ENCODE measurements at regions not wholly inside any gene's neighbourhood (a gene's known extent, or its start where the extent isn't known, plus 50 kb on each side); places are given as distances from the start of the nearest gene placed in this dataset.

- Histone ChIP-seq H3K36me3 (replicated peaks; ENCODE audit: insufficient read depth, low read depth) (no peaks in the 10 kb centered on the region), H3K27ac (no peak overlapping the region), H2AFZ (no peak overlapping the region), H3K4me1 (ENCODE audit: insufficient read depth) (no peaks in the 10 kb centered on the region), H3K9me3 (ENCODE audit: low read depth) (no peaks in the 10 kb centered on the region), H3K27me3 (no peaks in the 10 kb centered on the region), H3K9me2 (replicated peaks; ENCODE audit: insufficient read depth) (no peaks in the 10 kb centered on the region), H3K4me2 (no peak overlapping the region), H3K4me3 (no peak overlapping the region), H4K20me1 (ENCODE audit: insufficient read depth, poor library complexity, severe bottlenecking) (no peaks in the 10 kb centered on the region), H3K79me2 (no peaks in the 10 kb centered on the region)
- TF ChIP-seq, protein P1, sequence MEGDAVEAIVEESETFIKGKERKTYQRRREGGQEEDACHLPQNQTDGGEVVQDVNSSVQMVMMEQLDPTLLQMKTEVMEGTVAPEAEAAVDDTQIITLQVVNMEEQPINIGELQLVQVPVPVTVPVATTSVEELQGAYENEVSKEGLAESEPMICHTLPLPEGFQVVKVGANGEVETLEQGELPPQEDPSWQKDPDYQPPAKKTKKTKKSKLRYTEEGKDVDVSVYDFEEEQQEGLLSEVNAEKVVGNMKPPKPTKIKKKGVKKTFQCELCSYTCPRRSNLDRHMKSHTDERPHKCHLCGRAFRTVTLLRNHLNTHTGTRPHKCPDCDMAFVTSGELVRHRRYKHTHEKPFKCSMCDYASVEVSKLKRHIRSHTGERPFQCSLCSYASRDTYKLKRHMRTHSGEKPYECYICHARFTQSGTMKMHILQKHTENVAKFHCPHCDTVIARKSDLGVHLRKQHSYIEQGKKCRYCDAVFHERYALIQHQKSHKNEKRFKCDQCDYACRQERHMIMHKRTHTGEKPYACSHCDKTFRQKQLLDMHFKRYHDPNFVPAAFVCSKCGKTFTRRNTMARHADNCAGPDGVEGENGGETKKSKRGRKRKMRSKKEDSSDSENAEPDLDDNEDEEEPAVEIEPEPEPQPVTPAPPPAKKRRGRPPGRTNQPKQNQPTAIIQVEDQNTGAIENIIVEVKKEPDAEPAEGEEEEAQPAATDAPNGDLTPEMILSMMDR (IDR thresholded peaks at IDR 0.05; ENCODE audit: poor library complexity): no peak
- TF ChIP-seq EZH2phosphoT487 (IDR thresholded peaks at IDR 0.05; ENCODE audit: low read depth, severe bottlenecking, unreplicated experiment) (no peak), EZH2 (IDR thresholded peaks at IDR 0.05; ENCODE audit: borderline replicate concordance) (no peak)
- no peak for DNase-seq (ENCODE audit: low spot score)
Observed at GRCh38 chr4:141503260-141503659, 133.1 kb upstream of the IL15 start.

DNA sequence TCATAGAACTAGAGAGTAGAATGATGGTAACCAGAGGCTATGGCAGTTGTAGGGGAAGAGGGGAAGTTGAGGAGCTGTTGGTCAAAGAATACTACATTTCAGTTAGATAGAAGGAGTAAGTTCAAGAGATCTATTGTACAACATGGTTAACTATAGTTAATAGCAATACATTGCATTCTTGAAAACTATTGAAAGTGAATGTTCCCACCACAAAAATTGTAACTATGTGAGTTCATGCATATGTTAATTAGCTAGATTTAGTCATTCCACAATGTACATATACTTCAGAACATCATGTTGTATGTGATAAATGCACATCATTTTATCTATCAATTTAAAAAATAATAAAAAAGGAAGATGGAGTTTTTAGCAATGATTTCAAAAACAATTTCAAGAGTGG lies 125.3 kb upstream of the IL15 start:
- Histone ChIP-seq H2AFZ (no peak overlapping the region), H4K20me1 (ENCODE audit: insufficient read depth, poor library complexity, severe bottlenecking) (no peaks in the 10 kb centered on the region), H3K79me2 (no peaks in the 10 kb centered on the region), H3K27me3 (no peaks in the 10 kb centered on the region), H3K27ac (no peak overlapping the region), H3K36me3 (replicated peaks; ENCODE audit: insufficient read depth, low read depth) (no peaks in the 10 kb centered on the region), H3K4me3 (no peak overlapping the region), H3K9me3 (ENCODE audit: low read depth) (no peaks in the 10 kb centered on the region), H3K4me2 (no peak overlapping the region), H3K9me2 (replicated peaks; ENCODE audit: insufficient read depth) (no peaks in the 10 kb centered on the region), H3K4me1 (ENCODE audit: insufficient read depth) (no peaks in the 10 kb centered on the region)
- no peak for TF ChIP-seq EZH2 (IDR thresholded peaks at IDR 0.05; ENCODE audit: borderline replicate concordance)
- TF ChIP-seq EZH2phosphoT487 (IDR thresholded peaks at IDR 0.05; ENCODE audit: low read depth, severe bottlenecking, unreplicated experiment): no peak
- TF ChIP-seq, protein P1 (IDR thresholded peaks at IDR 0.05; ENCODE audit: poor library complexity): no peak
- DNase-seq (ENCODE audit: low spot score): no peak

DNA sequence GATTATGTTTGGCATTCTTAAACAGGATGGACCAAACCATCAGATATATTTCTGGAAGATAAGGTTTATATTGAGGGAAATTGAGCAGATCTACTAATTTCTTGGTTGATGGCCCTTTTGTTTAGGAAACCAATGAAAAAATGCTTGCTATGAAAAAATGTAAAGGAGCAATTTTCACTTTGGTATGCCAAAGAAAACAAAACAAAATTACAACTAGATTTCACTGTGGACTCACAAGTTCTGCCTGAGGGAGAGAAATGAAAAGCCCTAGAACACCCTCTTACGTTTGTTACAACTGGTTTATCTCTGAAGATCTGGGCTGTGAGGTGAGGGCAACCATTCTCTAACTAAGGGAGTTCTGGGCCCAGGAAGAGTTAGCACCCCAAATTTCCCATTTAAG lies 122.5 kb upstream of the IL15 start:
- WGBS (ENCODE audit: low lambda C conversion rate, missing lambda C conversion rate): 69% methylated on average over 1 of the region's 1 CpG
- no peaks in the 10 kb centered on the region for H4K20me1 ChIP-seq (ENCODE audit: insufficient read depth, poor library complexity, severe bottlenecking)
- H3K79me2 ChIP-seq: no peaks in the 10 kb centered on the region
- H3K27me3 ChIP-seq: no peaks in the 10 kb centered on the region
- H3K27ac ChIP-seq: no peak overlapping the region
- no peaks in the 10 kb centered on the region for H3K4me1 ChIP-seq (ENCODE audit: insufficient read depth)
- no peaks in the 10 kb centered on the region for H3K36me3 ChIP-seq (replicated peaks; ENCODE audit: insufficient read depth, low read depth)
- no peaks in the 10 kb centered on the region for H3K9me2 ChIP-seq (replicated peaks; ENCODE audit: insufficient read depth)
- TF ChIP-seq, protein P1 (IDR thresholded peaks at IDR 0.05; ENCODE audit: poor library complexity): no peak
- TF ChIP-seq EZH2 (IDR thresholded peaks at IDR 0.05; ENCODE audit: borderline replicate concordance): no peak
- TF ChIP-seq EZH2phosphoT487 (IDR thresholded peaks at IDR 0.05; ENCODE audit: low read depth, severe bottlenecking, unreplicated experiment): no peak
- no peak for DNase-seq (ENCODE audit: low spot score)
- H3K9me3 ChIP-seq (ENCODE audit: low read depth): no peaks in the 10 kb centered on the region
- H3K4me2 ChIP-seq: no peak overlapping the region
- H3K4me3 ChIP-seq: no peak overlapping the region
- H2AFZ ChIP-seq: no peak overlapping the region

DNA sequence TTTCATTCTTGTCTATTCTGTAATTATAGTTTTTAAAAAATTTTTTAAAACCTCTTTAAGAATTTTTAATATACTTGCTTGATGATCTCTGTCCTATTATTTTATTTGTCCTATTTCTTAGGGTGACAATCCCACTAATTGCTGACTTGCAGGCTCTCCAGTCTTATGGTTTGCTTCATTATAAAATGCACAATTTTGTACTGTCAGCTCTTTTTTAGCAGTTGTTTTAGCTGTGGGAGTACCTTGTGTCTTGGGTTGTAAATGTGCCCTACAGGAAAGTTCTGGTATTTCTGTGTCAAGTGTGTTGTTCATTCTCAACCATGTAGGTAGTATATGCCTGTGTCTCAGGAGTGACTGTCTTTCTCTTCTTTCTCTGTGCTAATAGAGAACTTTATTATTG lies 118.2 kb upstream of the IL15 start:
- Histone ChIP-seq H3K4me3 (no peak overlapping the region), H3K9me3 (ENCODE audit: low read depth) (no peaks in the 10 kb centered on the region), H3K27ac (no peak overlapping the region), H4K20me1 (ENCODE audit: insufficient read depth, poor library complexity, severe bottlenecking) (no peaks in the 10 kb centered on the region), H3K4me1 (ENCODE audit: insufficient read depth) (no peaks in the 10 kb centered on the region), H3K79me2 (no peaks in the 10 kb centered on the region), H3K9me2 (replicated peaks; ENCODE audit: insufficient read depth) (no peaks in the 10 kb centered on the region), H3K27me3 (no peaks in the 10 kb centered on the region), H3K4me2 (no peak overlapping the region), H3K36me3 (replicated peaks; ENCODE audit: insufficient read depth, low read depth) (no peaks in the 10 kb centered on the region), H2AFZ (no peak overlapping the region)
- DNase-seq (ENCODE audit: low spot score): no peak
- TF ChIP-seq EZH2phosphoT487 (IDR thresholded peaks at IDR 0.05; ENCODE audit: low read depth, severe bottlenecking, unreplicated experiment): no peak
- TF ChIP-seq EZH2 (IDR thresholded peaks at IDR 0.05; ENCODE audit: borderline replicate concordance): no peak
- TF ChIP-seq, protein P1 (IDR thresholded peaks at IDR 0.05; ENCODE audit: poor library complexity): no peak
